ENCODE measurements at regions not wholly inside any gene's neighbourhood (a gene's known extent, or its start where the extent isn't known, plus 50 kb on each side); places are given as distances from the start of the nearest gene placed in this dataset.

- DNase-seq = no peak
- H3K9me3 Mint-ChIP-seq (ENCODE audit: low read depth, unreplicated experiment) = peaks cover 14% of the 10 kb centered on the region
- TF ChIP-seq CTCF (IDR thresholded peaks at IDR 0.05; ENCODE audit: unreplicated experiment) = no peak
- no peaks in the 10 kb centered on the region for H3K4me1 Mint-ChIP-seq (ENCODE audit: low read depth, unreplicated experiment)
- BruUV-seq (replicated peaks) = no TSS peak
- intact Hi-C loops (cut with micrococcal nuclease; ENCODE audit: unreplicated experiment) = loop anchor here (10.0 kb wide), 1 partner anchor 357 kb away; no protein-coding TSS in a partner anchor
- H3K27ac Mint-ChIP-seq (ENCODE audit: unreplicated experiment) = no peak overlapping the region
- H3K36me3 Mint-ChIP-seq (ENCODE audit: insufficient read depth, unreplicated experiment) = no peaks in the 10 kb centered on the region
- CTCF ChIA-PET = no interaction called here
- no peaks in the 10 kb centered on the region for H3K27me3 Mint-ChIP-seq (ENCODE audit: unreplicated experiment)
- no peak overlapping the region for H3K4me3 Mint-ChIP-seq (ENCODE audit: low read depth, unreplicated experiment)
Observed at GRCh38 chr2:118731413-118731812, 116.0 kb downstream of the EN1 start.

GRCh38 chr2:118730405-118730804 lies 117.0 kb downstream of the EN1 start:
- no peak for TF ChIP-seq CTCF (IDR thresholded peaks at IDR 0.05; ENCODE audit: unreplicated experiment)

GRCh38 chr2:118729760-118730159 lies 117.7 kb downstream of the EN1 start:
- no peak overlapping the region for H3K27ac Mint-ChIP-seq (ENCODE audit: unreplicated experiment)
- H3K36me3 Mint-ChIP-seq (ENCODE audit: insufficient read depth, unreplicated experiment) = no peaks in the 10 kb centered on the region
- DNase-seq = no peak
- peaks cover 16% of the 10 kb centered on the region for H3K9me3 Mint-ChIP-seq (ENCODE audit: low read depth, unreplicated experiment)
- CTCF ChIA-PET = no interaction called here
- H3K27me3 Mint-ChIP-seq (ENCODE audit: unreplicated experiment) = no peaks in the 10 kb centered on the region
- no peak overlapping the region for H3K4me3 Mint-ChIP-seq (ENCODE audit: low read depth, unreplicated experiment)
- BruUV-seq (replicated peaks) = no TSS peak
- TF ChIP-seq CTCF (IDR thresholded peaks at IDR 0.05; ENCODE audit: unreplicated experiment) = no peak
- intact Hi-C loops (cut with micrococcal nuclease; ENCODE audit: unreplicated experiment) = loop anchor here (10.0 kb wide), 1 partner anchor 355 kb away; no protein-coding TSS in a partner anchor
- H3K4me1 Mint-ChIP-seq (ENCODE audit: low read depth, unreplicated experiment) = no peaks in the 10 kb centered on the region

More at GRCh38 chr2:118730405-118730804, 117.0 kb downstream of the EN1 start:
- intact Hi-C loops (cut with micrococcal nuclease; ENCODE audit: unreplicated experiment) = loop anchor here (10.0 kb wide), 1 partner anchor 356 kb away; no protein-coding TSS in a partner anchor
- CTCF ChIA-PET = no interaction called here
- Mint-ChIP-seq H3K27ac (ENCODE audit: unreplicated experiment) (no peak overlapping the region), H3K9me3 (ENCODE audit: low read depth, unreplicated experiment) (peaks cover 16% of the 10 kb centered on the region), H3K4me1 (ENCODE audit: low read depth, unreplicated experiment) (no peaks in the 10 kb centered on the region), H3K4me3 (ENCODE audit: low read depth, unreplicated experiment) (no peak overlapping the region), H3K36me3 (ENCODE audit: insufficient read depth, unreplicated experiment) (no peaks in the 10 kb centered on the region), H3K27me3 (ENCODE audit: unreplicated experiment) (no peaks in the 10 kb centered on the region)
- DNase-seq = no peak
- no TSS peak for BruUV-seq (replicated peaks)

GRCh38 chr2:118728984-118729383 lies 118.5 kb downstream of the EN1 start:
- no peaks in the 10 kb centered on the region for H3K27me3 Mint-ChIP-seq (ENCODE audit: unreplicated experiment)
- H3K9me3 Mint-ChIP-seq (ENCODE audit: low read depth, unreplicated experiment) = peaks cover 15% of the 10 kb centered on the region
- no peaks in the 10 kb centered on the region for H3K36me3 Mint-ChIP-seq (ENCODE audit: insufficient read depth, unreplicated experiment)
- CTCF ChIA-PET = no interaction called here
- no peak overlapping the region for H3K27ac Mint-ChIP-seq (ENCODE audit: unreplicated experiment)
- TF ChIP-seq CTCF (IDR thresholded peaks at IDR 0.05; ENCODE audit: unreplicated experiment) = no peak
- no peaks in the 10 kb centered on the region for H3K4me1 Mint-ChIP-seq (ENCODE audit: low read depth, unreplicated experiment)
- no TSS peak for BruUV-seq (replicated peaks)
- H3K4me3 Mint-ChIP-seq (ENCODE audit: low read depth, unreplicated experiment) = no peak overlapping the region
- no peak for DNase-seq
- intact Hi-C loops (cut with micrococcal nuclease; ENCODE audit: unreplicated experiment) = no loop called here
